A673 (cell line): ENCODE measurements at regions not wholly inside any gene's neighbourhood (a gene's known extent, or its start where the extent isn't known, plus 50 kb on each side); places are given as distances from the start of the nearest gene placed in this dataset.

Experiments used
- EZH2 ChIP-seq: fragments of 200-600 bp; sonication (generic); IDR thresholded peaks from 2 replicates; pipeline ENCODE4 v1.6.1; 2017; ENCODE audit warnings: borderline replicate concordance, low read depth, mild to moderate bottlenecking, mixed read lengths, antibody characterized with exemption, low read length; ENCODE audit not compliant: poor library complexity, severe bottlenecking
- TF ChIP-seq, protein P1 (sequence below): fragments of 300-800, 200-600 bp; sonication (generic); conservative IDR thresholded peaks from 2 replicates; pipeline ENCODE4 v1.5.1; 2017; ENCODE audit warnings: low read depth, mild to moderate bottlenecking, antibody characterized with exemption, low read length, moderate library complexity, mixed read lengths

DNA sequence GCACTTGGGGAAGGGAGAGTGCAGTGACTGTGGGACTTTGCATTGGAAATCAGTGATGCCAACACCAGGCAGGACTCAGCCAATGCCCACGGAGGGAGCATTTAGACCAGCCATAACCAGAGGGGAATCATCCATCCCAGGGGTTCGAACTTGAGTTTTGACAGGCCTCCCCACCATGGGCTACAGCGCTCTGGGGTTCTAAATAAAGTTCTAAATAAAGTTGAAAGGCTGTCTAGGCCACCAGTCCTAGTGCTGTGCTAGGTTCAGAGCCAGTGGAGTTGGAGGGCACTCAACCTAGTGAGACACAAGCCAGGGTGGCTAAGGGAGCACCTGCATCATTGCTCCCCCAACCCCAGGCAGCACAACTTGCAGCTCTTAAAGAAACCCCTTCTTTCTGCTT is 82.0 kb upstream of the SLC38A4 start:
- TF ChIP-seq, protein P1, sequence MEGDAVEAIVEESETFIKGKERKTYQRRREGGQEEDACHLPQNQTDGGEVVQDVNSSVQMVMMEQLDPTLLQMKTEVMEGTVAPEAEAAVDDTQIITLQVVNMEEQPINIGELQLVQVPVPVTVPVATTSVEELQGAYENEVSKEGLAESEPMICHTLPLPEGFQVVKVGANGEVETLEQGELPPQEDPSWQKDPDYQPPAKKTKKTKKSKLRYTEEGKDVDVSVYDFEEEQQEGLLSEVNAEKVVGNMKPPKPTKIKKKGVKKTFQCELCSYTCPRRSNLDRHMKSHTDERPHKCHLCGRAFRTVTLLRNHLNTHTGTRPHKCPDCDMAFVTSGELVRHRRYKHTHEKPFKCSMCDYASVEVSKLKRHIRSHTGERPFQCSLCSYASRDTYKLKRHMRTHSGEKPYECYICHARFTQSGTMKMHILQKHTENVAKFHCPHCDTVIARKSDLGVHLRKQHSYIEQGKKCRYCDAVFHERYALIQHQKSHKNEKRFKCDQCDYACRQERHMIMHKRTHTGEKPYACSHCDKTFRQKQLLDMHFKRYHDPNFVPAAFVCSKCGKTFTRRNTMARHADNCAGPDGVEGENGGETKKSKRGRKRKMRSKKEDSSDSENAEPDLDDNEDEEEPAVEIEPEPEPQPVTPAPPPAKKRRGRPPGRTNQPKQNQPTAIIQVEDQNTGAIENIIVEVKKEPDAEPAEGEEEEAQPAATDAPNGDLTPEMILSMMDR, result no peak
- no peak for TF ChIP-seq EZH2
